ENCODE measurements at regions not wholly inside any gene's neighbourhood (a gene's known extent, or its start where the extent isn't known, plus 50 kb on each side); places are given as distances from the start of the nearest gene placed in this dataset.
"Not testable (repeated sequence)": the region's sequence is repeated elsewhere in the genome, so short reads cannot be mapped to it uniquely, and the experiment has no call there.

GRCh38 chr16:63882576-63882975 is 1239.3 kb downstream of the CDH11 start:
- no peak for DNase-seq

GRCh38 chr16:63880948-63881347 is 1240.9 kb downstream of the CDH11 start:
- no peak for DNase-seq

DNA sequence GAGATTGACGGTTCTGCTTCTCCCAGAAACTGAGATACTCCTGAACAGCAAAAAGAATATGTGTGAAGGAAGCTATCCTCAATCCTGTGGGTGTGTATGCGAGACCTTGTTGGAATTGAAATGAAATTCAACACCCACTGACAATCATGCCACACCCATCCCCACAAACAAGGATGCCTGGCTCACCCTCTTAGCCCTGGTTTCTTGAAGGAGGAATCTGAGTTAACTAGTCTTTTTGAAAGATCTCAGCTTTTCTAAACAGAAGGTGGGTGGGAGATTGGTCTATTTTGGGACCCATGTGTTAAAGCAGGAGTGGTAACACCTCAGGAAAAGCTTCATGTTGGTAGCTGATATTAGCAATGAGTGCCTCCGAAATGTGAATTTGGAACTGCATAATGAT is 1244.5 kb downstream of the CDH11 start:
- no peak for DNase-seq

DNA sequence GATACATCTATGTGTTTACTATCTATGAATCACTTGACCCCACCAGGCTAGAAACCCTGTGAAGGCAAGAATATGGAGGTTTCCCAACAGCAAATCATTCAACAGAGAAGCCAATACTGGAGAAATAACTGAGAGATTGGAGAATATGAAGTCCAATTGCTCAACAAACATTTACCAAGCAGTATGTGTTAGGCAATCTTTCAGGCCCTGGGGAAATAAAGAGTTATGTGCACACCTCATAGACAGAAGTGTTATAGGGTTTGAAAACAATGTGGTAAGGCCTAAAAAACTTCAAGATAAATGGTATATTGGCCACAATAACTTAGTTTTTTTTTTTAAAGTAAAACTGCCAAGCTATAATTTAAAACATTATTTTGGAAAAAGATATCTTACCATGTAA is 1245.8 kb downstream of the CDH11 start:
- no peak for DNase-seq

DNA sequence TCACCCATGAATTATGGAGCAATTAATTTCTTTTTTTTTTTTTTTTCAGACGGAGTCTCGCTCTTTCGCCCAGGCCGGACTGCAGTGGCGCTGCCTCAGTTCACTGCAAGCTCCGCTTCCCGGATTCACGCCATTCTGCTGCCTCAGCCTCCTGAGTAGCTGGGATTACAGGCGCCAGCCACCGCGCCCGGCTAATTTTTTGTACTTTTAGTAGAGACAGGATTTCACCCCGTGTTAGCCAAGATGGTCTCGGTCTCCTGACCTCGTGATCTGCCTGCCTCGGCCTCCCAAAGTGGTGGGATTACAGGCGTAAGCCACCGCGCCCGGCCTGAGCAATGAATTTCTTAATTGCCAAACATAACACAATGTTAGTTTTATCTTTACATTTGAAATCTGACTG is 1261.2 kb downstream of the CDH11 start:
- not testable (repeated sequence) for DNase-seq

GRCh38 chr16:63856537-63856936 is 1265.3 kb downstream of the CDH11 start:
- no peak for DNase-seq

GRCh38 chr16:63850979-63851378 is 1270.9 kb downstream of the CDH11 start:
- DNase-seq, result no peak

DNA sequence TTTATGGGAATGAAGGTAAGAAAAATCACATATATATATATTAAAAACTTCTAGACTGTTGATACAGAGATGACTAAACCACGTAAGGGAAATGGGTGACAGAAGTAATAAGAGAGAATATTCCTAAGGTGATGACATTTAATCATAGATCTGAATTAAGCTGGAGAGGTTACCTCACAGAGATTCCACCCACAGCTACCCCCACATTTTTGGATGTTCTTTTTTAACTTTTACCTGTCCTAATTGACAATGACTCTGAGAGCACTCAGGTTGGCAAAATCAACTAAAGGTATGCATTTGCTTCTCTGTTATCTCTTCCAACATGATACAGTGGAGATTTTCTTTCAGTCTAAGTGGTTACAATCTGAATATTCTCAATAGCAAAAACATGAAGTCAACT is 1280.6 kb downstream of the CDH11 start:
- no peak for DNase-seq

GRCh38 chr16:63830061-63830460 is 1291.8 kb downstream of the CDH11 start:
- no peak for DNase-seq

GRCh38 chr16:63822818-63823217 is 1299.0 kb downstream of the CDH11 start:
- DNase-seq, result no peak

GRCh38 chr16:63816276-63816675 is 1305.6 kb downstream of the CDH11 start:
- no peak for DNase-seq

DNA sequence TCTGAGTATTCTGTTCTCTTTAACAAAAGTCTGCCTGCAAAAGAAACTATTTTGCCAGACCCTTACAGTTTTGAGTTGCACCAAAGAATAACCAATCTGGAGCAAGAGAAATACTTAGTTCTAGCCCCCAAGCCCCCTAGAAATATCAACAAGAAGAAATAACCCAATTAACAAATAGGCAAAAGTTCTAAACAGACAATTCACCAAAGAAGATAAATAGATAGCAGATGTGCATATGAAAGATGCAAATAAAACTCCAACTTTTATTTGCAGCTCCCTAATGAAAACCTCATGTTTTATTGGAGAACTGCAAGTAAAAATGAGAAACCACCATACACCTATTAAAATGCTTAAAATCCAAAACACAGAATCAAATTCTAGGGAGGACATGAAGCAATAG is 1308.0 kb downstream of the CDH11 start:
- DNase-seq, result no peak

DNA sequence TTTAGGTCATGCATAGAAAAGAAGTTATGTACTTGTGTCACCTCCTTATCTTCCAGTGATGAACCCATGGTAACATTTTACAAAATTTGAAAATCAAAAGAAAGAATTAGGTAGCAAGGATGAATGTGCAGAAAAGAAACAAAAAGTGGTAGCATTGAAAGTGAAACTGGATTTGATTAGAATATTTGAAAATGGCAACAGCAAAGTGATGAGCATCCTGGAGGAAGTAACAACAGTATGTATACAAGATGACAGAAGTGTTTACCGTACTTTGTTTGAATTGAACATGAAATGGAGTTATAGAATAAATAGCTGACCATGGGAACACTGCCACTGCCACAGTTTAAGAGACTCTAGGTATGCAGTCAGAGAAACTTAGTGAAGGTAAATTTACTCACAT is 1313.1 kb downstream of the CDH11 start:
- DNase-seq, result no peak

GRCh38 chr16:63806794-63807506 is 1314.9 kb downstream of the CDH11 start:
- DNase-seq, result no peak

- DNase-seq, result no peak
Measured at GRCh38 chr16:63804126-63804525, 1317.7 kb downstream of the CDH11 start.

DNA sequence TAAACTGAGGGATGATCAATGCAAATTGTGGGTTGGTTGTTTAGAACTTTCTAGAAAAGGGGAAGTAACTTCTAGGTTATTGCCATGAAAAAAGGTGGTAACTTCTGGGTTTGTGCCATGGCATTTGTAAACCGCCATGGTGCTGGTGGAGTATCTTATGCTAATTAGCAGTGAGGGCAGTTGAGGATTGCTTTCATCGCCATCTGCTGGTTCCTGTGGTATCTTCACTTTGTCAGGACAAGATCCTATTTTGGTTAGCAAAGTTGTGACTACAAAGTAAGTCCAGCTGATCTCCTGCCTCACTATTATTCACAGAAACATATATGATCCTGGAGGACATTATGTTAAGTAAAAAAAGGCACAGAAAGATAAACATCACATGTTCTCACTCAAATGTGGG is 1332.3 kb downstream of the CDH11 start:
- DNase-seq, result no peak

DNA sequence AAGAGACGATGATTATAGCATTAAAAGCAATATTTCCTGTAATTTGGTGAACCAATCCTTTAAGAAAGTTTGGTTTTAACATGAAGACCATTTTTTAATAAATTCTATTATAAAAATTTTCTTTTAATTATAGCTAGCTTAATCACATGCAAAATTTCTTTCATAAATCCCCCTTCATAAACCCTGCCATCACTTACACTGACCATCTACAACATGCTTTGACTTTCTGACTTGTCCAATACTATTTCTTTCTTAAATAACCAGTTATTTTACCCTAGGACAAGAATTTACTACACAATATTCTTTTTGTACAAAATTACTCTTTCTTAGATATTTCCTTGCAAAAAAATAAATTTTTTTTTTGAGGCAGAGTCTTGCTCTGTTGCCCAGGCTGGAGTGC is 1334.8 kb downstream of the CDH11 start:
- no peak for DNase-seq

DNA sequence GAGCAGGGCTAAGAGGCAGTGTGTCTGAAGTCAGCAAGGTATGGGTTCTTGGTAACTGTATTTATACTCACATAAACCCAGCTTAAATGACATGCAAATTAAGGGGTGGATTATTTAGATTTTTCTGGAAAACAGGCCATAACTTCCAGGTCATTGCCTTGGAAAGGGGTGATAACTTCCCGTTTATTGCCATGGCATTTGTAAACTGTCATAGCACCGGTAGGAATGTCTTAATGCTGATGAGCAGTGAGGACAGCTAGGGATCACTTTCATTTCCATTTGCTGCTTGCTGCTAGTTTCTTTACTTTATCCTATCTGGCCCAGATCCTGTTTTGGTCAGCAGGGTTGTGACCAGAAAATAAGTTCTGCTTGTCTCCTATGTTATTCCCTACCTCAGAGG is 1336.7 kb downstream of the CDH11 start:
- DNase-seq, result no peak

GRCh38 chr16:63776437-63776836 is 1345.4 kb downstream of the CDH11 start:
- no peak for DNase-seq

DNA sequence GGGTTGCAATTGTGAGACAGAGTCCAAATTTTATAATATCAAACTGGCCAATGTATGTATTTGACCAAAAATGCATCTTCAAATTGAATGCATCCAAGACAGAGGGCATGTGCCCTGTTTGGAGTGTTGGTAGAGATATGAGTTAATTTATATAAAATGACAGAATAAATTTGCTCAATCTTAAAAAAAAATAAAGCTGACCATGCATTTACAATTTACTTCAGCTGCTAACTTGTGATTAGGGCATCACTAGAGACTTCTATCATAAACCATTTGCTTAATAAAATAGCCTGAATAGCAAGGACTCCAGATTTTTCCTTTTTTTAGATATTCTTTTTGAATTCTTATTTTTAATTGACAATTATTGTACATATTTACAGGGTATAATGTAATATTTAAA is 1345.8 kb downstream of the CDH11 start:
- DNase-seq, result no peak

DNA sequence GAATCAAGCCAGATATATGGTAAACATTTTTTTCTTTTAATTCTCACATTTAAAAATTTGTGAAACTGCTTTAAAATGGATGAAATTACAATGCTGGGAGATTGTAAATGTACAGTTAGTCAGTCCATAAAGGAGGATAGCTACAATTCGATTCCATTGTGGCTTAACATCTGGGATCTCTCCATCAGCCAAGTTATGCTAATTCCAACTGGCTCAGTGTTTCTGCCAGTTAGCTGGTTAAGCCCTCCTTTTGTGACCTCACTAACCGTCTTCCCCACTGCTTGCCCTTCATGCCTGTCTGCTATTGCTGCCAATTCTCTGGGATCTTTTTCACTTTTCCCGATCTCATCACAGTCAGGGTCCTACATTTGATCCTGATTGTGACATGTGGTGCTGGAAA is 1347.6 kb downstream of the CDH11 start:
- no peak for DNase-seq

DNA sequence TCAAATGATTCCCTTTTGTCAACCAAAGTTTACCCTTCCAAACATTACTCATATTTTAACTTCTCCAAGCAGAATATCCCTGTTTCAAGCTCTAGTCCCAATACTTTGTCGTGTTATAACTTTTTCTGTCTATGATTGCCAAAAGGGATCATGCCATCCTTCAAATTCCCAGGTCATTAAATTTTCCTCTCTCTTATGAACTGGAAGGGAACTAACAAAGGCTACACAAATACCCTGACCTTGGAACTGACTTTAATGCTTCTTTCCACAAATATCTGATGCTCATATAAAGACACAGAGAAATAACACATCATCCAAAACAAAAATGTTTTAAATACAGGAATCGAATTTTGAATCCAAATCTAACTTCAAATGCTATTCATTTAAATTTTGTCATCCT is 1352.7 kb downstream of the CDH11 start:
- DNase-seq, result no peak

GRCh38 chr16:63760246-63760645 is 1361.6 kb downstream of the CDH11 start:
- DNase-seq, result not testable (repeated sequence)

GRCh38 chr16:63752347-63752746 is 1369.5 kb downstream of the CDH11 start:
- DNase-seq, result no peak

DNA sequence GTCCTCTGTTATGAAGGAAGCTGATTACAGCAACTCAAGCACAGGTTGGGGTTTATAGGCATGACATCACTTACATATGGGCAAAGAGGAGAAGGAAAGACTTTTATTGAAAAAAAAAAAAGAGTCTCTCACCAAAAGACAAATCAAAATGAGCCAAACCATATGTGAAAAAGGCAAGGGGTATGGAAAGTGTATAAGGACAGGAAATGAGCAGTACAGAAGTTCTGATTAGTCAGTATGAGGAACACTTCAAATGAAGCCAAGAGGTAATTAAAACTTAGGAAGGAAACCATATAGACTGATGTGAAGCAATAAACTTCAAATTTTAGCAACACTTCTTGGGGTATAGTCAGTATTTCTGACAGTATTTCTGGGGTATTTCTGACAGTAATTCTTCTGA is 1372.6 kb downstream of the CDH11 start:
- DNase-seq, result no peak

DNA sequence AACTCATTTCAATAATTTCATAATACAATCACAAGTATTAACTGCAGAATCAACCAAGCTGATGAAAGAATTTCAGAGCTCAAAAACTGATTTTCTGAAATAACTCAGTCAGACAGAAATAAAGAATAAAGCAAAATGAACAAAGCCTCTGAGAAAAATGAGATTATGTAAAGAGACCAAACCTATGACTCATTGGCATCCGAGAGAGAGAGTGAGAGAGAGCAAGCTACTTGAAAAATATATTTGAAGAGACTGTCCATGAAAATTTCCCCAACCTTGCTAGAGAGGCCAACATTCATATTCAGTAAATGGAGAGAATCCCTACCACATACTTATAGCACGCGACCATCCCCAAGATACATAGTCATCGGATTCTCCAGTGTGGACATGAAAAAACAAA is 1376.4 kb downstream of the CDH11 start:
- DNase-seq, result no peak

Data from NCI-H1930 (cell line).